Dermis blood vessel endothelial cell (primary cell): ENCODE measurements at regions not wholly inside any gene's neighbourhood (a gene's known extent, or its start where the extent isn't known, plus 50 kb on each side); places are given as distances from the start of the nearest gene placed in this dataset.
"Not testable (repeated sequence)": the region's sequence is repeated elsewhere in the genome, so short reads cannot be mapped to it uniquely, and the experiment has no call there.

Experiments used
- DNase-seq: peaks from one replicate; pipeline ENCODE4 v3.0.0; 2010

DNA sequence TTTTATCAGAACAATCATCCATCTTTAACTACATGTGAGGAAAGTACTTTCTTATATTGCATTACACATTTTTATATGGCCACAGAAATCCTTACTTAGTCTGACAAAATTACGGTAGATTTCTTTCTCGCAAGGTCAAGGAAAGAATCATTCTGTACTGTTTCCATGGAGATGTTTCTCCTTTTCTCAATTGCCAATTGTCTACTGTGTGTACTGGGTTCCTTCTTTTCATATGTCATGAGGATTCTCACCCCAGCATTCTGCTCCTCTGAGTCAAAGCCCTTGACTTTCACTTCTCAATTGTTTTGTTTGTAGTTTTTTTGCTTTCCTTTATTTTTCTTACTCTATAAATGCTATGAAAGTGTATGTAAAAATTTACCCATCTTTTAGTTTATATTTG lies 99.3 kb upstream of the AGAP9 start:
- not testable (repeated sequence) for DNase-seq

DNA sequence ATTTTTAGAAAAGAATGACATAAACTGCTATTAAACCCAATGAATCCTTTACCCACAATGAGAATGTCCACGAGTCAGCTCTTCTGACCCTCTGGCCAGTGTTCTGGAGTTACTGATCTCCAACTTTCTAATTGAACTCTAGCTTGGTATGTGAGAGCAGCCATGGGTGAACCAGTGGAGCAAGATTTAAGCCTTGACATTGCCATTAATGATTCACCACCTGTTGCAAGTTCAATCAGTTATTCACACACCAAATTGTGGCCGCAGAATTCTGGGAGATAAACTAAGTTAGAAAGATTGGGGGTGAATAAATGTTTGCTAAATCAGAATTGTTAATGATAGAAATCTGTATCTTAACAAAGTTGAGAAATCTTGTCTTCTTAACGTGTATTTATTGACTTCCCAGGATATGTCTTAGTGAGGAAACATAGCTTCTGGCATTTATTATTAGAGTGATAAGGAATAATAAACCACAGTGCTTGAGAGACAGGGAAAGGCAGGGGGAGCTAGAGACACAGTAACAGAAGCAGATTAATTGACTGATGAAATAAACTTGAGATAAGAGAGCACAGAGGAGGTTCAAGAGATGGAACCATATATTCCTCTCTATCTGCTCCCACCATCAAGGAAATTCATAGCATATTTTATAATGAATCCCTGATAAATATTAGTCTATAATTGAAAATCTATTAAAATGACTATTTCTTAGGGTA lies 96.0 kb upstream of the AGAP9 start:
- DNase-seq = not testable (repeated sequence)

DNA sequence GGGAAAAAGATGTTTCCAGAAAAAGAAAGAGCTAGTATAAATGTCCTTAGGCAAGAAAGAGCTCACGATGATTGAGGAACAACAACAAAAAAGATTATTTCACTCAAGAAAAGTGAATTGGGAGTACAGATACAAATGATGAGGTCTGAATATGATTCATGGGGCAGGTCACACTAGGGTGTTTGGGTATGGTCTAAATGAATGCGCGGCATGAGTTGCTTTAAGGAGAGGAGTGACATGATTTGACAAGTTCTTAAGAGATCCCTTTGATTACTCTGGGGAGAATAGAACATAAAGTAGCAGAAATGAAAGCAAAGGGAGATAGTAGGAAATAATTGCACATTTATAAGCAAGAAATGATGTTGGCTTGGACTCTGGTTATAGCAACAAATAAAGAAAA lies 85.9 kb upstream of the AGAP9 start:
- DNase-seq = not testable (repeated sequence)

DNA sequence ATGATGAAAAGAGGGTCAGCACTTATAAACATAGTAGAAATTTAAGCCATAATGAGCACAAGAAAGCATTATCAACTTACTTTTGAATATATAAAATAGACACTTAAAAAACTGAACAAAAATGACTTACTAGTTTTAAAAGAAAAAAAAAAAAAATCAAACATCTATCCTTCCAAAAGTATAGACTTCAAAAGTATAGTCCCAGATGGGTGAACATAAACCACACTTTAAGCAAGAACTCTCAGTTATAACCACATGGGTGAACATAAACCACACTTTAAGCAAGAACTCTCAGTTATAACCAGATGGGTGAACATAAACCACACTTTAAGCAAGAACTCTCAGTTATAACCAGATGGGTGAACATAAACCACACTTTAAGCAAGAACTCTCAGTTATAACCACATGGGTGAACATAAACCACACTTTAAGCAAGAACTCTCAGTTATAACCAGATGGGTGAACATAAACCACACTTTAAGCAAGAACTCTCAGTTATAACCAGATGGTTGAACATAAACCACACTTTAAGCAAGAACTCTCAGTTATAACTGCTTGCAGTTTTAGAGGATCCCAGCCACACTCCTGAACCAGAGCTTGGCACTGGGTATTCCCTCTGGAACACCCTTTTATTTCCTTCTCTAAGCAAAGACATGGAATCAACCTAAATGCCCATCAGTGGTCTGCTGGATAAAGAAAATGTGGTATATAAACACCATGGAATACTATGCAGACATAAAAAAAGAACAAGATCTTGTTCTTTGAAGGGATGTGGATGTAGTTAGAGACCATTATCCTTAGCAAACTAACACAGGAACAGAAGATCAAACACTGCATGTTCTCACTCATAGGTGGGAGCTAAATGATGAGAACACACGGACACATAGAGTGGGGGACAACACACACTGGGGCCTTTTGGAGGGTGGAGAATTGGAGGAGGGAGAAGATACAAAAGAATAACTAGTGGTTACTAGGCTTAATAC lies 82.6 kb upstream of the AGAP9 start:
- DNase-seq = not testable (repeated sequence)

DNA sequence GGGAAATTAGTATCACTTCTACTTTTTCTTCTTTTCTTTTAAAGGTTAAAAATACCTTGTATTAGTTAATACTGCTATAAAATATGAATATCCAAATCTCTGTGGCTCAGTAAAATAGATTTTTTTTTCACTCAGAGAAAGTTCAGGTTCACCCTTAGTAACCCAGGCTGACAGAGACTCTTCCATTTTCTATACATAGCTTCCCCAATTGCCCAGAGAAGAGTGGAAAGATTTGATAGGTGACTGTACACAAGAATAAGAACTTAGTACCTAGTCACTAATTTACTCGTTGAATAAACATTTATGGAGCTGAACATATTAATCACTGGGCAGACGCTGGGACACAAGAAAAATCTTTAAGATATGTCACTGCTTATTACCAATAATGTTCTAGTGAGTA lies 77.2 kb upstream of the AGAP9 start:
- DNase-seq = not testable (repeated sequence)

DNA sequence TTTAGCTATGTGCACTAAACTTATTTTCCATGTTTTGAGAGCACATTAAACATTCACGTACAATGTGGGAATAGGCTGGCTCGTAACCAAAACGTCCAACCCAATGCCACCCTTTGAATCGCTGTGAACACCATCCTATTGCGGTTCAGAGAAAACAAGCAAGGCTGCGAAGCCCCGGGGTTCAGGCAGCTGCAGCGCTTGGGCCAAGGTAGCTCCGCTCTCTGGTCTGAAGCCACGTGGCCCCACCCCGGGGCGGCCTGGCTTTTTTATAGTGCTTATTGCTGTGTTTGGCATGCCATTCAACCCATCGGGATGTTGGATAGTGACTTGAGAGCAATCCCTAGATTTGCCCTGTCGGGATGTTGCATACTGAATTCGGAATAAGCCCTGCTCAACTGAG lies 76.7 kb upstream of the AGAP9 start:
- not testable (repeated sequence) for DNase-seq

DNA sequence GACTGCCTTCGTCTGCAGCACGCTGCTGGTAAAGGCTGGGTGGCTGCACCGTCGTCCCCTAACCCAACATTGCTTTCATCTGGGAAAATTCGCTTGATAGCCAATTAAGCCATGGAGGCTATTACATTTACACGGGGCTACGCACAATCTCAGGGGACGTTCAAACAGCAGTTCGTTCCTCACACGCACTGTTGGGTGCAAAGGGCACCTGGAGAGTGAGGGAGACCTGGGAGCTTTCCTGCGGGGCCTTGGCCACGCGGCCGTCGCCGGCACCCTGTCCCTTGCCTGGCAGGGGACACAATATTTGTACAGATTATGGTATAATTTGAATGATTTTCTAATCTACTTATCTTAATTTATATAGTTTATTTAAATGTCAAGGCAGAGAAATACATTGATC lies 76.2 kb upstream of the AGAP9 start:
- not testable (repeated sequence) for DNase-seq

DNA sequence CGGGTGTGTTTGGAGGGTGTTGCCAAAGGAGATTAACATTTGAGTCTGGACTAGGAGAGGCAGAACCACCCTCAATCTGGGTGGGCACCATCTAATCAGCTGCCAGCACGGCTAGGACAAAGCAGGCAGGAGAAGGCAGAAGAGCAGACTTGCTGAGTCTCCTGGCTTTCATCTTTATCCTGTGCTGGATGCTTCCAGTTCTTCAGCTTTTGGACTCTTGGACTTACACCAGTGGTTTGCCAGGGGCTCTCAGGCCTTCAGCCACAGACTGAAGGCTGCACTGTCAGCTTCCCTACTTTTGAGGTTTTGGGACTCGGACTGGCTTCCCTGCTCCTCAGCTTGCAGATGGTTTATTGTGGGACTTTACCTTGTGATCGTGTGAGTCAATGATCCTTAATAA lies 70.4 kb upstream of the AGAP9 start:
- not testable (repeated sequence) for DNase-seq

DNA sequence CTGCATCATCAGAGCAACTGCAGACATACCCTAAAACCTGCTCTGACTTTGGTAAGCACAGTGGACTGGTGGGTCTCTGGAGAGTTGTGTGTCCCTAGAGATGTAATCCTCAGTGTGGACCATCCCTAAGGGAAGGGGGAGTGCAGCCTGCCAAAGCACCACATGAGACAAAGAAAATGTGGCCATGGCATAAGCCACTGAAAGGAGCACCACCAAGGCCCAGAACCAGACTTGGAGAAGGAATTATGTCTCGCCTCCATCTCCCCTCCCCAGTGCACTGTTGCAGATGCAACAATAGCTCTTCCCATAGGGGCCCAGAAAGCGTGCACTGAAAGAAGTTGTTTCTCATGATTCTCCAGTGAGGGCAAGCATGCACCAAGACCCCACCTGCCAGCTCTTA lies 69.7 kb upstream of the AGAP9 start:
- not testable (repeated sequence) for DNase-seq

DNA sequence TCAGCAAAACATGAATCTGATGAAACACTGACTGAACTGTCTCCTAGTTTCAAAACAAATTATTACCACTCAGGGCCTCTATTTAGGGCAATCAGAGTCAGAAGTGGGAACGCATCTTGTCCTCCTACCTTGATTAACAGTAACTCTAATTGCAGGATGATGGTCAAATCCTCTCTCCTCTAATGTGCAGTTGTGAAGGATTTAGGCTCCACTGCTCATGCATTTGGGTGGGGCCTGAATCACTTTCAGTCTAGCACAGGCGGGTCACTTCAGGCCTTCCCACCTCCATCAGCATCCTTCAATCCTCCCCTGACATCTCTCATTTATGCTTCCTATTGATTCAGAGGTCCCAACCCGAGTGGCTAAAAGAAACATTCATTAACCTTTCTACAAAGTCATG lies 67.5 kb upstream of the AGAP9 start:
- DNase-seq = not testable (repeated sequence)

DNA sequence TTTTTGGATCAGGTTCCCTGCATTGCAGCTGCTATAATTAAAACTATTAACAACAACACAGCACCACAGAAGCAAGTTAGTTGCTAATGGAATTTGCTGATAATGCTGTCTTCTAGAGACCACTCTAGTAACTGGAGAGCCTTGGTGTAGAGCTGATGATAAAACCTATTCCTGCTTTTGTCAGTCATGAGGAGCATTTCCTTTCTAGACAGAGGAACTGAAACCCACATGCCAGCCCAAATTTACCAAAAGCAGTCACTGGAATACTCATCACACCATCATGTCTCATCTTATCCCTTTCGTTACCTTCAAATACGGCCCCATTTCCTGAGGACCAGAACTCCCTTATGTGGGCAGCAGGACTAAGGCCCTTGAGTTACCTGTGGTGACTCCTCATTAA lies 67.1 kb upstream of the AGAP9 start:
- DNase-seq = not testable (repeated sequence)

DNA sequence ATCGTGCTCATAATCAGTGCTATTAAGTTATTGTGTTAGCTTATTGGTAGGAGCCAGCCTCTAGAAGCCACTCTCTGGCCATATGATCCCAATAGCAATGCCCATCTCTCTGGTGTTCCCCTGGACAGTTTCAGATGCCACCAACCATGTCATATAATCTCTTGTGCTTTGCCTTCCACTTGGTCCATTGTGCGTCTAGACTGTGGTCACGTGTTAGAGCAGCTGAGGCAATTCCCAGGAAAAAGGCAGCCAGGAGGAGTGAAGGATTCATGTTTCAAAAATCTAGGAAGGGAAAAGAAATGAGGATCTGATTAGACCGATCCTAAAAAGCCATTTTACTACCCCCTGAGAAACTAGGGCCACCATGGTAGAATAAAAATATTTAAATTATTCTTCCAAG lies 58.6 kb upstream of the AGAP9 start:
- not testable (repeated sequence) for DNase-seq

DNA sequence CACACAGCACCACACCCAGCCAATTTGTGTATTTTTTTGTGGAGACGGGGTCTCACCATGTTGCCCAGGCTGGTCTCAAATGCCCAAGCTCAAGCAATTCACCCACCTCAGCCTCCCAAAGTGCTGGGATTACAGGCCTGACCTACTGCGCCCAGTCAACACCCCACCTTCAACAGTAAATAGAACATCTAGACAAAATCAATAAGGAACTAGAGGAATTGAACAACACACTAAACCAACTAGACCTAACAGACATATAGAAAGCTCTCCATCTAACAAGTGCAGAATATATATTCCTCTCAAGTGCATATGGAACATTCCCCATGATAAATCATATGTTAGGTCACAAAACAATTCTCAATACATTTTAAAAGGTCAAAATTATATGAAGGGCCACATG lies 56.6 kb upstream of the AGAP9 start:
- not testable (repeated sequence) for DNase-seq

DNA sequence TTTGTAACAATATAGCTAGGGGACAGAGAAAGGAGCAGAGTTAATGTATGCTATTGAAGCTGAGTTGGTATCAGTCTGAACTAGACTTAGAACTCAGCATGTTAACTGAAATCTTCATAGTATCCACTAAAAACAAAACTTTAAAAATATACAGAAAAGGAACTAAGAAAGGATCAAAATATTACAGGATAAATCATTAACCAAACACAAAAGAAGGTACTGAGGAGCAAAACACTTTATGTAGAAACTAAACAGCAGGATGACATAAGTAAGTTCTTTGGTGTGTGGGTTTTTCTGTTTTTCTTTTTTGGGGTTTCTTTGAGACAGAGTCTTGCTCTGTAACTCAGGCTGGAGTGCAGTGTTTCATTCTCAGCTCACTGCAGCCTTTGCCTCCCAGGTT lies 55.1 kb upstream of the AGAP9 start:
- not testable (repeated sequence) for DNase-seq
